H1 (cell line): ENCODE measurements at regions not wholly inside any gene's neighbourhood (a gene's known extent, or its start where the extent isn't known, plus 50 kb on each side); places are given as distances from the start of the nearest gene placed in this dataset.
A peak's percentile ranks its signal among the peaks of the same experiment; 100 is the strongest.

ENCODE experiments used
- CTCF ChIA-PET: fragments of 300-600 bp; sonication (Branson Sonifier 250); formaldehyde crosslinking; loops from one replicate; lab custom pipeline; 2021; ENCODE audit not compliant: partially characterized antibody; lab: Charles Lee
- POLR2A ChIA-PET: fragments of 300-600 bp; sonication (Branson Sonifier 250); formaldehyde crosslinking; loops from one replicate; lab custom pipeline; 2021; ENCODE audit warnings: inconsistent platforms; ENCODE audit not compliant: partially characterized antibody; lab: Charles Lee
- DNase-seq, 2 experiments: peaks; one replicate each; pipeline versions ENCODE4 v3.0.0 to v3.0.0-alpha.2; 2010 to 2022; ENCODE audit warnings: low spot score in 2 of 2, low read depth in 1 of 2, mixed read lengths in 1 of 2
- FAIRE-seq: peaks from 2 replicates; lab custom pipeline; 2011; peaks lifted over from hg19 to GRCh38; lab: Jason Lieb, UNC
- H2AFZ ChIP-seq: 2 replicates; pipeline ENCODE4 v1.8.1; 2012; ENCODE audit warnings: low read length, inconsistent platforms
- H2AK5ac ChIP-seq: 2 replicates; pipeline ENCODE4 v1.6.1; 2013; ENCODE audit warnings: low read depth, low read length
- H2BK120ac ChIP-seq: replicated peaks from 2 replicates; pipeline ENCODE3; 2013; ENCODE audit warnings: low read depth, low read length, inconsistent platforms
- H2BK12ac ChIP-seq: 2 replicates; pipeline ENCODE4 v1.6.1; 2013; ENCODE audit warnings: low read depth, low read length
- H2BK15ac ChIP-seq: 2 replicates; pipeline ENCODE4 v1.6.1; 2013; ENCODE audit warnings: low read length
- H2BK20ac ChIP-seq: 2 replicates; pipeline ENCODE4 v1.6.1; 2013; ENCODE audit warnings: low read length
- H2BK5ac ChIP-seq: 2 replicates; pipeline ENCODE4 v1.6.1; 2013; ENCODE audit warnings: low read depth, low read length
- H3K14ac ChIP-seq: 2 replicates; pipeline ENCODE4 v1.6.1; 2013; ENCODE audit warnings: inconsistent platforms; ENCODE audit not compliant: insufficient read length
- H3K18ac ChIP-seq: 2 replicates; pipeline ENCODE4 v1.6.1; 2013; ENCODE audit warnings: low read length; ENCODE audit errors: extremely low read depth
- H3K23ac ChIP-seq: 2 replicates; pipeline ENCODE4 v1.6.1; 2013; ENCODE audit warnings: inconsistent platforms; ENCODE audit not compliant: insufficient read length
- H3K23me2 ChIP-seq: 2 replicates; pipeline ENCODE4 v1.6.1; 2013; ENCODE audit warnings: low read depth, low read length
- H3K27ac ChIP-seq: 2 replicates; pipeline ENCODE4 v1.6.1; 2011; ENCODE audit warnings: low read depth, low read length, inconsistent platforms
- H3K27me3 ChIP-seq, 4 experiments: replicated peaks in 1 of 4; 1 replicate in 1 of 4; 2 replicates in 3 of 4; pipeline versions ENCODE4 v1.6.1 to v1.8.1; 2011 to 2013; ENCODE audit warnings: low read length in 3 of 4, mild to moderate bottlenecking in 3 of 4, inconsistent platforms in 2 of 4, mixed read lengths in 2 of 4, moderate library complexity in 1 of 4; ENCODE audit not compliant: control insufficient read depth in 3 of 4, insufficient read depth in 3 of 4; ENCODE audit errors: extremely low read depth in 1 of 4
- H3K36me3 ChIP-seq, 4 experiments: 2 replicates each; pipeline versions ENCODE4 v1.6.1 to v1.8.1; 2011 to 2013; ENCODE audit warnings: mild to moderate bottlenecking in 4 of 4, low read length in 3 of 4, moderate library complexity in 2 of 4, control low read depth in 1 of 4, inconsistent platforms in 1 of 4; ENCODE audit not compliant: insufficient read depth in 4 of 4, control insufficient read depth in 2 of 4
- H3K4ac ChIP-seq: replicated peaks from 2 replicates; pipeline ENCODE3; 2013; ENCODE audit warnings: low read length, low read depth, mixed read lengths, inconsistent platforms; ENCODE audit not compliant: insufficient read length
- H3K4me1 ChIP-seq, 4 experiments: replicated peaks in 1 of 4; 1 replicate in 1 of 4; 2 replicates in 3 of 4; pipeline versions ENCODE4 v1.6.1 to v1.8.1; 2011 to 2013; ENCODE audit warnings: low read length in 3 of 4, inconsistent platforms in 2 of 4, mixed read lengths in 1 of 4; ENCODE audit not compliant: insufficient read depth in 4 of 4, control insufficient read depth in 3 of 4
- H3K4me2 ChIP-seq, 2 experiments: 2 replicates each; pipeline versions ENCODE4 v1.6.1 to v1.8.1; 2011 to 2013; ENCODE audit warnings: low read depth in 2 of 2, low read length in 2 of 2, control low read depth in 1 of 2, inconsistent platforms in 1 of 2, mild to moderate bottlenecking in 1 of 2; ENCODE audit not compliant: insufficient read depth in 1 of 2
- H3K4me3 ChIP-seq, 4 experiments: fragments of 200-600, 300-600 bp in 1 of 4; sonication (generic), shearing (Covaris generic), sonication (Bioruptor Twin) in 1 of 4; 2 replicates each; pipeline versions ENCODE4 v1.5.1 to v1.8.1; 2011 to 2016; ENCODE audit warnings: low read length in 4 of 4, low read depth in 3 of 4, control low read depth in 2 of 4, inconsistent platforms in 2 of 4, mild to moderate bottlenecking in 2 of 4, mixed read lengths in 1 of 4, moderate library complexity in 1 of 4; ENCODE audit not compliant: insufficient read depth in 2 of 4; ENCODE audit errors: extremely low read depth in 1 of 4
- H3K56ac ChIP-seq: replicated peaks from 2 replicates; pipeline ENCODE3; 2013; ENCODE audit warnings: low read depth, mild to moderate bottlenecking, mixed read lengths, low read length, inconsistent platforms; ENCODE audit not compliant: insufficient read length
- H3K79me1 ChIP-seq: 2 replicates; pipeline ENCODE4 v1.6.1; 2013; ENCODE audit warnings: low read depth, low read length, control low read depth
- H3K79me2 ChIP-seq, 2 experiments: 2 replicates each; pipeline versions ENCODE4 v1.6.1 to v1.8.1; 2012 to 2013; ENCODE audit warnings: low read length in 2 of 2, mild to moderate bottlenecking in 2 of 2, inconsistent platforms in 1 of 2; ENCODE audit not compliant: insufficient read depth in 2 of 2, control insufficient read depth in 1 of 2
- H3K9ac ChIP-seq, 4 experiments: replicated peaks in 1 of 4; 1 replicate in 1 of 4; 2 replicates in 3 of 4; pipeline versions ENCODE4 v1.6.1 to v1.8.1; 2011 to 2013; ENCODE audit warnings: low read depth in 3 of 4, low read length in 3 of 4, control low read depth in 2 of 4, mild to moderate bottlenecking in 2 of 4, moderate library complexity in 2 of 4, inconsistent platforms in 1 of 4; ENCODE audit errors: extremely low read depth in 1 of 4
- H3K9me3 ChIP-seq, 2 experiments: 2 replicates each; pipeline versions ENCODE4 v1.6.1 to v1.8.1; 2012 to 2013; ENCODE audit warnings: mild to moderate bottlenecking in 2 of 2, moderate library complexity in 2 of 2, control low read depth in 1 of 2, inconsistent platforms in 1 of 2, low read depth in 1 of 2, low read length in 1 of 2, mixed read lengths in 1 of 2; ENCODE audit not compliant: insufficient read depth in 2 of 2
- H4K20me1 ChIP-seq, 2 experiments: replicated peaks in 1 of 2; 2 replicates each; pipeline versions ENCODE3 to v1.8.1; 2011 to 2013; ENCODE audit warnings: inconsistent platforms in 2 of 2, low read length in 2 of 2, mild to moderate bottlenecking in 1 of 2; ENCODE audit not compliant: insufficient read depth in 2 of 2, control insufficient read depth in 1 of 2
- H4K5ac ChIP-seq: 2 replicates; pipeline ENCODE4 v1.6.1; 2013; ENCODE audit warnings: low read length, low read depth, mixed read lengths, inconsistent platforms; ENCODE audit not compliant: insufficient read length
- H4K8ac ChIP-seq: 2 replicates; pipeline ENCODE4 v1.8.0; 2013; ENCODE audit warnings: mild to moderate bottlenecking, moderate library complexity, low read length, inconsistent platforms; ENCODE audit not compliant: insufficient read depth; ENCODE audit errors: extremely low read depth
- H4K91ac ChIP-seq: replicated peaks from 2 replicates; pipeline ENCODE3; 2013; ENCODE audit warnings: low read length, mixed read lengths, inconsistent platforms; ENCODE audit not compliant: insufficient read length
- BACH1 ChIP-seq: IDR thresholded peaks from 2 replicates; pipeline ENCODE4 v1.6.1; 2012; ENCODE audit warnings: low read length, improper control_type of control experiment
- CREB1 ChIP-seq: IDR thresholded peaks from 2 replicates; pipeline ENCODE4 v1.6.1; 2012; ENCODE audit warnings: inconsistent platforms
- CTCF ChIP-seq, 3 experiments: IDR thresholded peaks; 1 replicate in 2 of 3; 2 replicates in 1 of 3; pipeline versions ENCODE4 v1.5.1 to v1.6.1; 2011; ENCODE audit warnings: low read length in 3 of 3, mild to moderate bottlenecking in 3 of 3, inconsistent platforms in 2 of 3, low read depth in 1 of 3, moderate library complexity in 1 of 3; ENCODE audit not compliant: insufficient read depth in 1 of 3; ENCODE audit errors: control extremely low read depth in 1 of 3
- PHF8 ChIP-seq: fragments of 200-600 bp; sonication (generic); conservative IDR thresholded peaks from 2 replicates; pipeline ENCODE4 v1.7.1; 2012; ENCODE audit warnings: low read depth, mild to moderate bottlenecking, inconsistent platforms, low read length, moderate library complexity
- RAD21 ChIP-seq, 2 experiments: IDR thresholded peaks in 1 of 2; conservative IDR thresholded peaks in 1 of 2; 2 replicates each; pipeline ENCODE4 v1.6.1; 2011; ENCODE audit warnings: low read depth in 2 of 2, low read length in 2 of 2, improper control_type of control experiment in 1 of 2, inconsistent platforms in 1 of 2, mild to moderate bottlenecking in 1 of 2, moderate library complexity in 1 of 2
- SAP30 ChIP-seq: fragments of 300-600 bp; sonication (generic); IDR thresholded peaks from 2 replicates; pipeline ENCODE4 v1.7.1; 2012; ENCODE audit warnings: low read length, moderate library complexity, mild to moderate bottlenecking, inconsistent platforms; ENCODE audit not compliant: insufficient read depth, insufficient replicate concordance
- SRF ChIP-seq: IDR thresholded peaks from 2 replicates; pipeline ENCODE4 v1.6.1; 2011; ENCODE audit warnings: mild to moderate bottlenecking, low read depth, low read length, moderate library complexity
- TAF7 ChIP-seq: optimal IDR thresholded peaks from 2 replicates; pipeline ENCODE3; 2011; ENCODE audit warnings: low read depth, mild to moderate bottlenecking, inconsistent platforms, low read length, moderate library complexity, borderline replicate concordance
- YY1 ChIP-seq: IDR thresholded peaks from 2 replicates; pipeline ENCODE4 v1.6.1; 2011; ENCODE audit warnings: low read depth, mild to moderate bottlenecking, low read length
- ZNF274 ChIP-seq: IDR thresholded peaks from 2 replicates; pipeline ENCODE4 v1.7.0; 2012; ENCODE audit warnings: low read length, borderline replicate concordance; ENCODE audit errors: extremely low read depth
- WGBS, 2 experiments: shearing (Covaris generic) in 1 of 2; methylation state at CpG; one replicate each; pipeline versions ENCODE4 v1.1.6 to v1.1.7; 2013 to 2015; ENCODE audit warnings: low lambda C conversion rate in 2 of 2, mixed read lengths in 2 of 2, inconsistent platforms in 1 of 2, low coverage in 1 of 2, missing lambda C conversion rate in 1 of 2; ENCODE audit not compliant: insufficient replicate concordance in 2 of 2, insufficient coverage in 1 of 2, insufficient read length in 1 of 2; ENCODE audit errors: extremely low coverage in 1 of 2, missing lambda C conversion rate in 1 of 2; 5-methylcytosine and 5-hydroxymethylcytosine counted together

GRCh38 chr7:131927770-131928423 lies 371.5 kb upstream of the PODXL start:
- peaks cover 0 to 2% of the 10 kb centered on the region in 2 experiments for H4K20me1 ChIP-seq
- no peak overlapping the region for H2BK20ac ChIP-seq
- no peak overlapping the region for H2BK15ac ChIP-seq
- no peak overlapping the region for H3K4me2 ChIP-seq
- H4K8ac ChIP-seq = no peak overlapping the region
- H3K23ac ChIP-seq = no peak overlapping the region
- no peak overlapping the region for H2BK120ac ChIP-seq
- H3K79me1 ChIP-seq = no peaks in the 10 kb centered on the region
- H3K23me2 ChIP-seq = no peaks in the 10 kb centered on the region
- H2AK5ac ChIP-seq = 0 out of 2 replicates have a peak overlapping the region, but pooled peaks have one; percentile 42
- ChIA-PET CTCF (interaction anchor here (0.7 to 1.2 kb wide), 2 partner anchors 25 to 69 kb away, joined by 3 to 5 read pairs; no protein-coding TSS in a partner anchor), POLR2A (no interaction called here)
- H3K9me3 ChIP-seq = no peaks in the 10 kb centered on the region
- H2AFZ ChIP-seq = no peak overlapping the region
- H3K79me2 ChIP-seq = no peaks in the 10 kb centered on the region
- H4K91ac ChIP-seq = peak overlapping the region; percentile 61
- H3K4me1 ChIP-seq = no peaks in the 10 kb centered on the region
- H3K18ac ChIP-seq = no peak overlapping the region
- no peak overlapping the region for H3K56ac ChIP-seq
- peak overlapping the region; percentile 55; the same call in 1 of the 2 replicates for H2BK5ac ChIP-seq
- WGBS, 2 experiments = 82% methylated on average over 12 of the region's 12 CpGs; no CpG with 5 or more reads in 1 of the 2 experiments
- FAIRE-seq (no peak), DNase-seq (no peak)
- H3K4ac ChIP-seq = no peak overlapping the region
- no peaks in the 10 kb centered on the region for H3K27me3 ChIP-seq
- no peak overlapping the region for H3K14ac ChIP-seq
- H3K4me3 ChIP-seq = no peak overlapping the region
- no peaks in the 10 kb centered on the region for H3K36me3 ChIP-seq
- no peak overlapping the region for H3K27ac ChIP-seq
- no peak overlapping the region for H3K9ac ChIP-seq
- H4K5ac ChIP-seq = no peak overlapping the region
- H2BK12ac ChIP-seq = peak overlapping the region; percentile 78; the same call in 1 of the 2 replicates
- TF ChIP-seq RAD21 (IDR thresholded peaks at IDR 0.05 in 1 of 2, conservative IDR thresholded peaks at IDR 0.05 in 1 of 2; ENCODE audit: low read depth in 2 of 2, low read length in 2 of 2) (no peak), PHF8 (no peak), SAP30 (no peak), TAF7 (no peak), ZNF274 (no peak), BACH1 (no peak), SRF (no peak), YY1 (no peak), CREB1 (no peak), CTCF (IDR thresholded peaks at IDR 0.05; ENCODE audit: control extremely low read depth in 1 of 3, insufficient read depth in 1 of 3, low read depth in 1 of 3, low read length in 3 of 3) (no peak)
